Mesothelial cell of epicardium (in vitro differentiated cells): ENCODE measurements at regions not wholly inside any gene's neighbourhood (a gene's known extent, or its start where the extent isn't known, plus 50 kb on each side); places are given as distances from the start of the nearest gene placed in this dataset.

Experiments used
- DNase-seq, 2 experiments: peaks; one replicate each; pipeline ENCODE4 v3.0.0; 2021; ENCODE audit warnings: low spot score in 2 of 2; ENCODE audit not compliant: unreplicated experiment in 2 of 2
- H3K27ac Mint-ChIP-seq: 2 replicates; pipeline ENCODE4 v1.8.0; 2021; ENCODE audit warnings: mixed read lengths
- H3K27me3 Mint-ChIP-seq: 2 replicates; pipeline ENCODE4 v1.8.0; 2021; ENCODE audit warnings: low read depth, mixed read lengths
- H3K36me3 Mint-ChIP-seq: 2 replicates; pipeline ENCODE4 v1.8.0; 2021; ENCODE audit warnings: mixed read lengths
- H3K4me1 Mint-ChIP-seq: 2 replicates; pipeline ENCODE4 v1.8.0; 2021; ENCODE audit warnings: mixed read lengths
- H3K4me3 Mint-ChIP-seq: 2 replicates; pipeline ENCODE4 v1.8.0; 2021; ENCODE audit warnings: mild to moderate bottlenecking, moderate library complexity, mixed read lengths
- H3K9me3 Mint-ChIP-seq: 2 replicates; pipeline ENCODE4 v1.8.0; 2021; ENCODE audit warnings: mixed read lengths
- CTCF ChIP-seq: fragments of 200-600 bp; sonication (generic); IDR thresholded peaks from one replicate; pipeline ENCODE4 v1.5.0; 2021; ENCODE audit warnings: antibody characterized with exemption; ENCODE audit not compliant: unreplicated experiment

GRCh38 chr3:192026661-192027060 lies 565.7 kb downstream of the PYDC2 start:
- H3K27me3 Mint-ChIP-seq = no peaks in the 10 kb centered on the region
- H3K4me3 Mint-ChIP-seq = no peak overlapping the region
- H3K9me3 Mint-ChIP-seq = peaks cover 18% of the 10 kb centered on the region
- H3K36me3 Mint-ChIP-seq = no peaks in the 10 kb centered on the region
- peaks cover 7% of the 10 kb centered on the region for H3K4me1 Mint-ChIP-seq
- H3K27ac Mint-ChIP-seq = no peak overlapping the region
- no peak for TF ChIP-seq CTCF
- no peak for DNase-seq

- no peak overlapping the region for H3K4me3 Mint-ChIP-seq
- peaks cover 2% of the 10 kb centered on the region for H3K4me1 Mint-ChIP-seq
- H3K36me3 Mint-ChIP-seq = no peaks in the 10 kb centered on the region
- peaks cover 23% of the 10 kb centered on the region for H3K9me3 Mint-ChIP-seq
- no peak for DNase-seq
- no peak for TF ChIP-seq CTCF
- no peaks in the 10 kb centered on the region for H3K27me3 Mint-ChIP-seq
- no peak overlapping the region for H3K27ac Mint-ChIP-seq
These were observed 571.0 kb downstream of the PYDC2 start for GRCh38 chr3:192031941-192032340.

GRCh38 chr3:192033246-192033645 lies 572.3 kb downstream of the PYDC2 start:
- Mint-ChIP-seq H3K27ac (no peak overlapping the region), H3K4me3 (no peak overlapping the region), H3K36me3 (no peaks in the 10 kb centered on the region), H3K9me3 (peaks cover 19% of the 10 kb centered on the region), H3K27me3 (no peaks in the 10 kb centered on the region), H3K4me1 (peaks cover 6% of the 10 kb centered on the region)
- no peak for DNase-seq
- TF ChIP-seq CTCF = no peak

GRCh38 chr3:192038726-192039125 lies 577.8 kb downstream of the PYDC2 start:
- H3K27me3 Mint-ChIP-seq = no peaks in the 10 kb centered on the region
- H3K4me3 Mint-ChIP-seq = no peak overlapping the region
- H3K4me1 Mint-ChIP-seq = peaks cover 3% of the 10 kb centered on the region
- no peak overlapping the region for H3K27ac Mint-ChIP-seq
- no peak for TF ChIP-seq CTCF
- DNase-seq = no peak
- no peaks in the 10 kb centered on the region for H3K36me3 Mint-ChIP-seq
- H3K9me3 Mint-ChIP-seq = no peaks in the 10 kb centered on the region

GRCh38 chr3:192039593-192039992 lies 578.6 kb downstream of the PYDC2 start:
- Mint-ChIP-seq H3K4me3 (no peak overlapping the region), H3K36me3 (no peaks in the 10 kb centered on the region), H3K9me3 (peaks cover 2% of the 10 kb centered on the region), H3K27ac (no peak overlapping the region), H3K4me1 (peaks cover 3% of the 10 kb centered on the region), H3K27me3 (no peaks in the 10 kb centered on the region)
- TF ChIP-seq CTCF = no peak
- no peak for DNase-seq

- no peak for DNase-seq
- no peaks in the 10 kb centered on the region for H3K27me3 Mint-ChIP-seq
- H3K36me3 Mint-ChIP-seq = no peaks in the 10 kb centered on the region
- no peak for TF ChIP-seq CTCF
- peaks cover 10% of the 10 kb centered on the region for H3K9me3 Mint-ChIP-seq
- no peak overlapping the region for H3K27ac Mint-ChIP-seq
- no peak overlapping the region for H3K4me3 Mint-ChIP-seq
- peaks cover 3% of the 10 kb centered on the region for H3K4me1 Mint-ChIP-seq
These were observed 579.5 kb downstream of the PYDC2 start for GRCh38 chr3:192040282-192041043.
